Mesodermal cell (in vitro differentiated cells): ENCODE measurements at regions not wholly inside any gene's neighbourhood (a gene's known extent, or its start where the extent isn't known, plus 50 kb on each side); places are given as distances from the start of the nearest gene placed in this dataset.
"Not testable (repeated sequence)": the region's sequence is repeated elsewhere in the genome, so short reads cannot be mapped to it uniquely, and the experiment has no call there.

Experiments used
- H3K27ac ChIP-seq: 2 replicates; pipeline ENCODE4 v1.7.0; 2013; ENCODE audit warnings: mild to moderate bottlenecking, low read depth, low read length, moderate library complexity; ENCODE audit not compliant: severe bottlenecking
- H3K36me3 ChIP-seq: 2 replicates; pipeline ENCODE4 v1.7.1; 2013; ENCODE audit warnings: mild to moderate bottlenecking, low read length, moderate library complexity; ENCODE audit not compliant: control insufficient read depth, insufficient read depth
- H3K4me1 ChIP-seq: one replicate; pipeline ENCODE4 v1.7.1; 2013; ENCODE audit warnings: mild to moderate bottlenecking, low read length; ENCODE audit not compliant: insufficient read depth, control insufficient read depth, poor library complexity, severe bottlenecking
- H3K4me3 ChIP-seq: 2 replicates; pipeline ENCODE4 v1.7.0; 2013; ENCODE audit warnings: low read length, control low read depth, mild to moderate bottlenecking; ENCODE audit not compliant: insufficient read depth, poor library complexity, severe bottlenecking; ENCODE audit errors: extremely low read depth
- H3K9me3 ChIP-seq: 2 replicates; pipeline ENCODE4 v1.7.1; 2013; ENCODE audit warnings: mild to moderate bottlenecking, low read length, moderate library complexity; ENCODE audit not compliant: control insufficient read depth
- WGBS, 2 experiments: methylation state at CpG; one replicate each; pipeline ENCODE4 v1.1.5; 2013; ENCODE audit warnings: missing lambda C conversion rate in 2 of 2; ENCODE audit not compliant: insufficient coverage in 2 of 2; 5-methylcytosine and 5-hydroxymethylcytosine counted together

- Histone ChIP-seq H3K4me3 (no peak overlapping the region), H3K4me1 (no peaks in the 10 kb centered on the region), H3K9me3 (no peaks in the 10 kb centered on the region), H3K27ac (no peak overlapping the region), H3K36me3 (no peaks in the 10 kb centered on the region)
- WGBS, 2 experiments, result 65 to 69% methylated on average over 4 of the region's 4 CpGs
These were observed 697.1 kb upstream of the FAT3 start for GRCh38 chr11:91527380-91528030.

- H3K36me3 ChIP-seq, result no peaks in the 10 kb centered on the region
- 15 to 61% methylated on average over 2 to 4 of the region's 4 CpGs for WGBS, 2 experiments
- H3K4me3 ChIP-seq, result no peak overlapping the region
- no peaks in the 10 kb centered on the region for H3K9me3 ChIP-seq
- no peaks in the 10 kb centered on the region for H3K4me1 ChIP-seq
- no peak overlapping the region for H3K27ac ChIP-seq
These were observed 710.9 kb upstream of the FAT3 start for GRCh38 chr11:91513734-91514133.

DNA sequence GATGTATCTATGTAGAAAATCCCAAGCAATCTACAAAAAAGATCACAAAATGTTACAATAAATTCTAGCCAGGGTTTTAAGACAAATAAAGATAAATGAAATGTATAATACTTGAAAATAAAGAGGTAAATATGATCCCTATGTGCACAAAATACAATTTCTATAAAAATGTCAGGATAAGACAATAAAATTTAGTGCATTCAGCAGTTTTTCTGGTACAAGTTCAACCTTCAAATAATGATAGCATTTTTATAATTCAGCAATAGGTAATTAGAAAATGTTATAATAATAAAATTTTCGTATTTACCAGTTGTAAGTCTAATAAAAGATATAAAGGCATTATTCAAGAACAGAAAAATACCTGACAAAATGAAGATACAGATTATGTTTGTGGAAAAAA, 726.8 kb upstream of the FAT3 start:
- Histone ChIP-seq H3K36me3 (no peaks in the 10 kb centered on the region), H3K9me3 (no peaks in the 10 kb centered on the region), H3K4me3 (no peak overlapping the region), H3K4me1 (no peaks in the 10 kb centered on the region), H3K27ac (no peak overlapping the region)
- no CpG with 5 or more reads among the region's 1 CpG for WGBS, 2 experiments

- H3K9me3 ChIP-seq, result no peaks in the 10 kb centered on the region
- no peaks in the 10 kb centered on the region for H3K36me3 ChIP-seq
- H3K27ac ChIP-seq, result no peak overlapping the region
- no peak overlapping the region for H3K4me3 ChIP-seq
- no peaks in the 10 kb centered on the region for H3K4me1 ChIP-seq
These were observed 728.8 kb upstream of the FAT3 start for GRCh38 chr11:91495837-91496236.

- WGBS, 2 experiments, result 58 to 79% methylated on average over 3 to 5 of the region's 5 CpGs
- Histone ChIP-seq H3K9me3 (no peaks in the 10 kb centered on the region), H3K4me3 (no peak overlapping the region), H3K27ac (no peak overlapping the region), H3K36me3 (no peaks in the 10 kb centered on the region), H3K4me1 (peaks cover 5% of the 10 kb centered on the region)
These were observed 734.6 kb upstream of the FAT3 start for GRCh38 chr11:91489989-91490388.

DNA sequence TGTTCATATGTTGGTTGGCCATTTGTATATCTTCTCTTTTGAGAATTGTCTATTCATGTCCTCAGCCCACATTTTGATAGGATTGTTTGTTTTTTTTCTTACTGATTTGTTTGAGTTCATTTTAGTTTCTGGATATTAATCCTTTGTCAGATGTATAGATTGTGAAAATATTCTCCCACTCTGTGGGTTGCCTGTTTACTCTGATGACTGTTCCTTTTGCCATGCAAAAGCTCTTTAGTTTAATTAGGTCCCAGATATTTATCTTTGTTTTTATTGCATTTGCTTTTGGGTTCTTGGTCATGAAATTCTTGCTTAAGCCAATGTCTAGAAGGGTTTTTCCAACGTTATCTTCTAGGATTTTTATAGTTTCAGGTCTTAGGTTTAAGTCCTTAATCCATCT, 740.7 kb upstream of the FAT3 start:
- H3K9me3 ChIP-seq, H3K27ac ChIP-seq, H3K4me1 ChIP-seq, H3K36me3 ChIP-seq, H3K4me3 ChIP-seq: not testable (repeated sequence)
- WGBS, 2 experiments, result no CpG with 5 or more reads among the region's 1 CpG

DNA sequence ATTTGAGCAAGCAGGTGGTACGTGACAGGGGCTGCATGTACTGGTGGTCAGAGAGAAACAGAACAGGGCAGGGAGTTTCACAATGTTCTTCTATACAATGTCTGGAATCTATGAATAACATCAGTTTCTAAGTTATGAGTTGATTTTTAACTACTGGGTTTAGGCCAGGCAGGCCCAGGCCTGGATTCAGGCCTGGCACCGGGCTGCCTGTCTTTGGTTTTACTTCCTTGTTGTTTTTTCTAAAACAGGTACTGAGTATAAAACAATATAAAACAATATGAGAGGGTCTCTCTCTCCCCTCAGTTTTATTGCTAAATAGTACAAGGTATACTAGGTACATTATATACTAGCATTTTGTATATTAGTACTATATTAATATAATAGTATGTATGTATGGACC, 742.7 kb upstream of the FAT3 start:
- H3K27ac ChIP-seq, H3K9me3 ChIP-seq, H3K4me1 ChIP-seq, H3K4me3 ChIP-seq, H3K36me3 ChIP-seq: not testable (repeated sequence)
- no CpG with 5 or more reads among the region's 2 CpGs for WGBS, 2 experiments

GRCh38 chr11:91470656-91471055, 754.0 kb upstream of the FAT3 start:
- H3K4me1 ChIP-seq, result no peaks in the 10 kb centered on the region
- no peaks in the 10 kb centered on the region for H3K36me3 ChIP-seq
- 93% methylated on average over 2 of the region's 3 CpGs; no CpG with 5 or more reads in 1 of the 2 experiments for WGBS, 2 experiments
- no peak overlapping the region for H3K4me3 ChIP-seq
- no peak overlapping the region for H3K27ac ChIP-seq
- H3K9me3 ChIP-seq, result no peaks in the 10 kb centered on the region

- Histone ChIP-seq H3K9me3 (no peaks in the 10 kb centered on the region), H3K4me1 (no peaks in the 10 kb centered on the region), H3K27ac (no peak overlapping the region), H3K36me3 (no peaks in the 10 kb centered on the region), H3K4me3 (no peak overlapping the region)
- no CpG with 5 or more reads among the region's 1 CpG for WGBS, 2 experiments
These were observed 764.8 kb upstream of the FAT3 start for GRCh38 chr11:91459840-91460239.

- Histone ChIP-seq H3K27ac (no peak overlapping the region), H3K4me1 (no peaks in the 10 kb centered on the region), H3K4me3 (no peak overlapping the region), H3K9me3 (no peaks in the 10 kb centered on the region), H3K36me3 (no peaks in the 10 kb centered on the region)
- WGBS, 2 experiments, result 88 to 92% methylated on average over 2 to 4 of the region's 4 CpGs
These were observed 778.4 kb upstream of the FAT3 start for GRCh38 chr11:91446267-91446666.

- WGBS, 2 experiments, result 93% methylated on average over 3 of the region's 7 CpGs
- H3K4me3 ChIP-seq, result no peak overlapping the region
- H3K36me3 ChIP-seq, result no peaks in the 10 kb centered on the region
- peaks cover 3% of the 10 kb centered on the region for H3K4me1 ChIP-seq
- H3K27ac ChIP-seq, result no peak overlapping the region
- H3K9me3 ChIP-seq, result no peaks in the 10 kb centered on the region
These were observed 788.8 kb upstream of the FAT3 start for GRCh38 chr11:91435694-91436395.
